ENCODE measurements at regions not wholly inside any gene's neighbourhood (a gene's known extent, or its start where the extent isn't known, plus 50 kb on each side); places are given as distances from the start of the nearest gene placed in this dataset.

DNA sequence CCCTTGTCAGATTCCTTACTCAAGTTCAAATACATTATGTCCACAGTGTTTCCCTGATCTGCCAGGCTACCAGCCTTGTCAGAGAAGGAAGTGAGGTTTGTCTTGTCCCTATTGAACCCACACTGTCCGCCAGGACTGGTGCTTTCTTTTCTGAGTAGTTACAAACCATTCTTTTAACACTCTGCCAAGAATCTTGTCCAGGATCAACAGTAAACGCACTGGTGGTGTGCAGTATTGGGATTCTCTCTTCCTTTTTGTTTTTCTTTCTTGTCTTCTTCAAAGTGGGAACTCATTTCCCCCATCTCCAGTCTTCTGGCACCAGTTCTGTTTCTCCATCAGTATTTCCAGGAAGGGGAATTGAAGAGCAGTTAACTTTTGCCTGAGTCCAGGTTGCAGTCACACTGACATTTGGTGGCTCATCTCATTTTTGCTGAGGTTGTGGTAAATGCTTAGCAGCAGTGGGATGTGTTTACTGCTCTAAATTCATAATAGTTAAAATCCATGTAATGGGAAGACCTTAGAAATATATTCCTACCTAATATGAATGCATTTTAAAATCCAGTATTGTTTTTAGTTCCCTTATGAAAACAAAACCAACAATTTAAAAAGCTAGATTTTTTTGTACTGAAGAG lies 295.3 kb downstream of the PRL start:
- H3K36me3 ChIP-seq (replicated peaks in 1 of 2; ENCODE audit: control insufficient read depth in 1 of 2, insufficient read depth in 2 of 2, low read length in 1 of 2) = no peaks in the 10 kb centered on the region
- no peak for TF ChIP-seq TCF12 (IDR thresholded peaks at IDR 0.05)
- TF ChIP-seq, protein P1, sequence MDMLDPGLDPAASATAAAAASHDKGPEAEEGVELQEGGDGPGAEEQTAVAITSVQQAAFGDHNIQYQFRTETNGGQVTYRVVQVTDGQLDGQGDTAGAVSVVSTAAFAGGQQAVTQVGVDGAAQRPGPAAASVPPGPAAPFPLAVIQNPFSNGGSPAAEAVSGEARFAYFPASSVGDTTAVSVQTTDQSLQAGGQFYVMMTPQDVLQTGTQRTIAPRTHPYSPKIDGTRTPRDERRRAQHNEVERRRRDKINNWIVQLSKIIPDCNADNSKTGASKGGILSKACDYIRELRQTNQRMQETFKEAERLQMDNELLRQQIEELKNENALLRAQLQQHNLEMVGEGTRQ (IDR thresholded peaks at IDR 0.05; ENCODE audit: borderline replicate concordance, low read depth, low read length) = no peak
- TF ChIP-seq TAF1 (IDR thresholded peaks at IDR 0.05; ENCODE audit: borderline replicate concordance, low read depth, low read length) = no peak
- no peak for TF ChIP-seq RCOR1 (IDR thresholded peaks at IDR 0.05; ENCODE audit: low read length)
- TF ChIP-seq MEF2A (IDR thresholded peaks at IDR 0.05; ENCODE audit: borderline replicate concordance, low read depth) = no peak
- TF ChIP-seq, protein P2, sequence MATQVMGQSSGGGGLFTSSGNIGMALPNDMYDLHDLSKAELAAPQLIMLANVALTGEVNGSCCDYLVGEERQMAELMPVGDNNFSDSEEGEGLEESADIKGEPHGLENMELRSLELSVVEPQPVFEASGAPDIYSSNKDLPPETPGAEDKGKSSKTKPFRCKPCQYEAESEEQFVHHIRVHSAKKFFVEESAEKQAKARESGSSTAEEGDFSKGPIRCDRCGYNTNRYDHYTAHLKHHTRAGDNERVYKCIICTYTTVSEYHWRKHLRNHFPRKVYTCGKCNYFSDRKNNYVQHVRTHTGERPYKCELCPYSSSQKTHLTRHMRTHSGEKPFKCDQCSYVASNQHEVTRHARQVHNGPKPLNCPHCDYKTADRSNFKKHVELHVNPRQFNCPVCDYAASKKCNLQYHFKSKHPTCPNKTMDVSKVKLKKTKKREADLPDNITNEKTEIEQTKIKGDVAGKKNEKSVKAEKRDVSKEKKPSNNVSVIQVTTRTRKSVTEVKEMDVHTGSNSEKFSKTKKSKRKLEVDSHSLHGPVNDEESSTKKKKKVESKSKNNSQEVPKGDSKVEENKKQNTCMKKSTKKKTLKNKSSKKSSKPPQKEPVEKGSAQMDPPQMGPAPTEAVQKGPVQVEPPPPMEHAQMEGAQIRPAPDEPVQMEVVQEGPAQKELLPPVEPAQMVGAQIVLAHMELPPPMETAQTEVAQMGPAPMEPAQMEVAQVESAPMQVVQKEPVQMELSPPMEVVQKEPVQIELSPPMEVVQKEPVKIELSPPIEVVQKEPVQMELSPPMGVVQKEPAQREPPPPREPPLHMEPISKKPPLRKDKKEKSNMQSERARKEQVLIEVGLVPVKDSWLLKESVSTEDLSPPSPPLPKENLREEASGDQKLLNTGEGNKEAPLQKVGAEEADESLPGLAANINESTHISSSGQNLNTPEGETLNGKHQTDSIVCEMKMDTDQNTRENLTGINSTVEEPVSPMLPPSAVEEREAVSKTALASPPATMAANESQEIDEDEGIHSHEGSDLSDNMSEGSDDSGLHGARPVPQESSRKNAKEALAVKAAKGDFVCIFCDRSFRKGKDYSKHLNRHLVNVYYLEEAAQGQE (IDR thresholded peaks at IDR 0.05; ENCODE audit: low read depth, low read length) = no peak
- TF ChIP-seq YY1 (IDR thresholded peaks at IDR 0.05; ENCODE audit: low read depth) = no peak
- TF ChIP-seq, protein P3, sequence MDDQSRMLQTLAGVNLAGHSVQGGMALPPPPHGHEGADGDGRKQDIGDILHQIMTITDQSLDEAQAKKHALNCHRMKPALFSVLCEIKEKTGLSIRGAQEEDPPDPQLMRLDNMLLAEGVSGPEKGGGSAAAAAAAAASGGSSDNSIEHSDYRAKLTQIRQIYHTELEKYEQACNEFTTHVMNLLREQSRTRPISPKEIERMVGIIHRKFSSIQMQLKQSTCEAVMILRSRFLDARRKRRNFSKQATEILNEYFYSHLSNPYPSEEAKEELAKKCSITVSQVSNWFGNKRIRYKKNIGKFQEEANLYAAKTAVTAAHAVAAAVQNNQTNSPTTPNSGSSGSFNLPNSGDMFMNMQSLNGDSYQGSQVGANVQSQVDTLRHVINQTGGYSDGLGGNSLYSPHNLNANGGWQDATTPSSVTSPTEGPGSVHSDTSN (IDR thresholded peaks at IDR 0.05) = no peak
- TF ChIP-seq, protein P4, sequence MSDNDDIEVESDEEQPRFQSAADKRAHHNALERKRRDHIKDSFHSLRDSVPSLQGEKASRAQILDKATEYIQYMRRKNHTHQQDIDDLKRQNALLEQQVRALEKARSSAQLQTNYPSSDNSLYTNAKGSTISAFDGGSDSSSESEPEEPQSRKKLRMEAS (IDR thresholded peaks at IDR 0.05; ENCODE audit: low read depth) = no peak
- TF ChIP-seq NRF1 (IDR thresholded peaks at IDR 0.05; ENCODE audit: low read depth, low read length) = no peak
- TF ChIP-seq GABPA (IDR thresholded peaks at IDR 0.05; ENCODE audit: low read depth) = no peak
- TF ChIP-seq SMC3 (IDR thresholded peaks at IDR 0.05; ENCODE audit: low read depth, low read length) = no peak
- TF ChIP-seq, protein P5, sequence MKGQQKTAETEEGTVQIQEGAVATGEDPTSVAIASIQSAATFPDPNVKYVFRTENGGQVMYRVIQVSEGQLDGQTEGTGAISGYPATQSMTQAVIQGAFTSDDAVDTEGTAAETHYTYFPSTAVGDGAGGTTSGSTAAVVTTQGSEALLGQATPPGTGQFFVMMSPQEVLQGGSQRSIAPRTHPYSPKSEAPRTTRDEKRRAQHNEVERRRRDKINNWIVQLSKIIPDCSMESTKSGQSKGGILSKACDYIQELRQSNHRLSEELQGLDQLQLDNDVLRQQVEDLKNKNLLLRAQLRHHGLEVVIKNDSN (IDR thresholded peaks at IDR 0.05; ENCODE audit: borderline replicate concordance, low read depth) = no peak
- no peak for TF ChIP-seq JUND (IDR thresholded peaks at IDR 0.05)
- TF ChIP-seq MXI1 (IDR thresholded peaks at IDR 0.05; ENCODE audit: low read depth, low read length) = no peak
- TF ChIP-seq, protein P6, sequence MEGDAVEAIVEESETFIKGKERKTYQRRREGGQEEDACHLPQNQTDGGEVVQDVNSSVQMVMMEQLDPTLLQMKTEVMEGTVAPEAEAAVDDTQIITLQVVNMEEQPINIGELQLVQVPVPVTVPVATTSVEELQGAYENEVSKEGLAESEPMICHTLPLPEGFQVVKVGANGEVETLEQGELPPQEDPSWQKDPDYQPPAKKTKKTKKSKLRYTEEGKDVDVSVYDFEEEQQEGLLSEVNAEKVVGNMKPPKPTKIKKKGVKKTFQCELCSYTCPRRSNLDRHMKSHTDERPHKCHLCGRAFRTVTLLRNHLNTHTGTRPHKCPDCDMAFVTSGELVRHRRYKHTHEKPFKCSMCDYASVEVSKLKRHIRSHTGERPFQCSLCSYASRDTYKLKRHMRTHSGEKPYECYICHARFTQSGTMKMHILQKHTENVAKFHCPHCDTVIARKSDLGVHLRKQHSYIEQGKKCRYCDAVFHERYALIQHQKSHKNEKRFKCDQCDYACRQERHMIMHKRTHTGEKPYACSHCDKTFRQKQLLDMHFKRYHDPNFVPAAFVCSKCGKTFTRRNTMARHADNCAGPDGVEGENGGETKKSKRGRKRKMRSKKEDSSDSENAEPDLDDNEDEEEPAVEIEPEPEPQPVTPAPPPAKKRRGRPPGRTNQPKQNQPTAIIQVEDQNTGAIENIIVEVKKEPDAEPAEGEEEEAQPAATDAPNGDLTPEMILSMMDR (IDR thresholded peaks at IDR 0.05) = no peak
- TF ChIP-seq, protein P7, sequence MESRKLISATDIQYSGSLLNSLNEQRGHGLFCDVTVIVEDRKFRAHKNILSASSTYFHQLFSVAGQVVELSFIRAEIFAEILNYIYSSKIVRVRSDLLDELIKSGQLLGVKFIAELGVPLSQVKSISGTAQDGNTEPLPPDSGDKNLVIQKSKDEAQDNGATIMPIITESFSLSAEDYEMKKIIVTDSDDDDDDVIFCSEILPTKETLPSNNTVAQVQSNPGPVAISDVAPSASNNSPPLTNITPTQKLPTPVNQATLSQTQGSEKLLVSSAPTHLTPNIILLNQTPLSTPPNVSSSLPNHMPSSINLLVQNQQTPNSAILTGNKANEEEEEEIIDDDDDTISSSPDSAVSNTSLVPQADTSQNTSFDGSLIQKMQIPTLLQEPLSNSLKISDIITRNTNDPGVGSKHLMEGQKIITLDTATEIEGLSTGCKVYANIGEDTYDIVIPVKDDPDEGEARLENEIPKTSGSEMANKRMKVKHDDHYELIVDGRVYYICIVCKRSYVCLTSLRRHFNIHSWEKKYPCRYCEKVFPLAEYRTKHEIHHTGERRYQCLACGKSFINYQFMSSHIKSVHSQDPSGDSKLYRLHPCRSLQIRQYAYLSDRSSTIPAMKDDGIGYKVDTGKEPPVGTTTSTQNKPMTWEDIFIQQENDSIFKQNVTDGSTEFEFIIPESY (IDR thresholded peaks at IDR 0.05; ENCODE audit: borderline replicate concordance, low read depth) = no peak
- no peak for TF ChIP-seq POLR2AphosphoS5 (IDR thresholded peaks at IDR 0.05; ENCODE audit: low read depth, low read length)
- DNase-seq = no peak
- peaks cover 41 to 46% of the 10 kb centered on the region in 2 experiments for H3K4me1 ChIP-seq (ENCODE audit: control insufficient read depth in 1 of 2, insufficient read depth in 2 of 2, low read depth in 1 of 2, low read length in 1 of 2)
- ChIA-PET POLR2A (no interaction called here), CTCF (interaction anchor here (0.9 to 1.3 kb wide), 2 partner anchors 145 to 405 kb away, joined by 3 to 4 read pairs; no protein-coding TSS in a partner anchor)
- no peaks in the 10 kb centered on the region for H3K9me2 ChIP-seq
- H3K27me3 ChIP-seq (ENCODE audit: insufficient read depth) = no peaks in the 10 kb centered on the region
- H3K4me3 ChIP-seq (ENCODE audit: low read depth in 2 of 2, low read length in 1 of 2) = no peak overlapping the region
- no peak overlapping the region for H3K4me2 ChIP-seq
- H3K9ac ChIP-seq = no peak overlapping the region
- WGBS (ENCODE audit: low lambda C conversion rate) = 97% methylated on average over 2 of the region's 2 CpGs
- no peaks in the 10 kb centered on the region; the same call in 1 of the 2 replicates for H3K79me2 ChIP-seq (ENCODE audit: insufficient read depth)
- H3K27ac ChIP-seq (ENCODE audit: low read depth in 2 of 2, low read length in 1 of 2) = peak overlapping the region; percentile 84 to 99; a peak in 3 of 4 replicates
- H3K9me3 ChIP-seq = no peaks in the 10 kb centered on the region
- H3F3A ChIP-seq (replicated peaks; ENCODE audit: insufficient read depth) = peaks cover 38% of the 10 kb centered on the region
- H2AFZ ChIP-seq (ENCODE audit: low read depth) = no peak overlapping the region
- H4K20me1 ChIP-seq (ENCODE audit: insufficient read depth) = no peaks in the 10 kb centered on the region
